Mammary epithelial cell (primary cell): ENCODE measurements at regions not wholly inside any gene's neighbourhood (a gene's known extent, or its start where the extent isn't known, plus 50 kb on each side); places are given as distances from the start of the nearest gene placed in this dataset.

Source experiments
- CTCF ChIP-seq, 2 donors: IDR thresholded peaks in 1 of 2; conservative IDR thresholded peaks in 1 of 2; 2 replicates each; pipeline ENCODE4 v1.5.1; 2011 to 2012; ENCODE audit warnings: inconsistent platforms in 2 of 2, low read length in 2 of 2, mild to moderate bottlenecking in 2 of 2, control low read depth in 1 of 2, low read depth in 1 of 2; ENCODE audit not compliant: insufficient read depth in 1 of 2; ENCODE audit errors: extremely low read depth in 1 of 2
- EZH2 ChIP-seq: IDR thresholded peaks from 2 replicates; pipeline ENCODE4 v1.6.1; 2012; ENCODE audit warnings: low read length, inconsistent platforms, borderline replicate concordance

DNA sequence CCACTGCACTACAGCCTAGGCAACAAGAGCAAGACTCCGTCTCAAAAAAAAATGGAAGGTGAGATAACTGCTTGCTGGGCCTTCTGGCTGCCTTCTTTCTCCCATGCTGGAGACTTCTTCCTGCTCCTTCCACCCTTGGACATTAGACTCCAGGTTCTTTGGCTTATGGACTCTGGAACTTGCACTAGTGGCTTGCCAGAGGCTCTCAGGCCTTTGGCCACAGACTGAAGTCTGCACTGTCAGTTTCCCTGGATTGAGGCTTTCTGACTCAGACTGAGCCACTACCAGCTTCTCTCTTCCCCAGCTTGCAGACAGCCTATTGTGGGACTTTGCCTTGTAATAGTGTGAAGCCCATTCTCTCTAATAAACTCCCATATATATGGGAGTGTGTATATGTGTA lies 118.5 kb upstream of the SLC14A2 start:
- TF ChIP-seq CTCF (conservative IDR thresholded peaks at IDR 0.05 in 1 of 2, IDR thresholded peaks at IDR 0.05 in 1 of 2; ENCODE audit: extremely low read depth in 1 of 2, insufficient read depth in 1 of 2, low read depth in 1 of 2, low read length in 2 of 2) = no peak
- TF ChIP-seq EZH2 = no peak
